ENCODE measurements at regions not wholly inside any gene's neighbourhood (a gene's known extent, or its start where the extent isn't known, plus 50 kb on each side); places are given as distances from the start of the nearest gene placed in this dataset.

DNA sequence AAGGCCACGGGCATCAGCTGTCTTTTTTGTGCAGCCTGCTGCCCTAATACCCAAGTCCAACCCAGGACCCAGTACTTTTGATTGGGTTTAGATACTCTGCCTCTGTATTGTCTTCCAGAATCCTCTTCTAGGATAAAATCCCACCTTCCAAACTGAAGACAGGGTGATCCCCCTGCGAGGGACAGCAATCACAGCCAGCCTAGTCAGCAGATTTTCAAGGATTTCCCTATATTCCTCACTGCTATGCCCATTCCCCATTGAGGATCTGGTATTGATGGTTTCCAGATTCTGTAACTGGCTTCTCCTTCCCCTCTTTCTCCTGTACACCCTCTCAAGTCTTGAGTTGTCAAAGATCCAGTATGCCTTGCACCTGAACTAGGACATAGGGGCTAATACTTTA is 389.4 kb downstream of the TRIM36 start:
- TF ChIP-seq EZH2 (IDR thresholded peaks at IDR 0.05; ENCODE audit: low read length): no peak
- TF ChIP-seq, protein P1, sequence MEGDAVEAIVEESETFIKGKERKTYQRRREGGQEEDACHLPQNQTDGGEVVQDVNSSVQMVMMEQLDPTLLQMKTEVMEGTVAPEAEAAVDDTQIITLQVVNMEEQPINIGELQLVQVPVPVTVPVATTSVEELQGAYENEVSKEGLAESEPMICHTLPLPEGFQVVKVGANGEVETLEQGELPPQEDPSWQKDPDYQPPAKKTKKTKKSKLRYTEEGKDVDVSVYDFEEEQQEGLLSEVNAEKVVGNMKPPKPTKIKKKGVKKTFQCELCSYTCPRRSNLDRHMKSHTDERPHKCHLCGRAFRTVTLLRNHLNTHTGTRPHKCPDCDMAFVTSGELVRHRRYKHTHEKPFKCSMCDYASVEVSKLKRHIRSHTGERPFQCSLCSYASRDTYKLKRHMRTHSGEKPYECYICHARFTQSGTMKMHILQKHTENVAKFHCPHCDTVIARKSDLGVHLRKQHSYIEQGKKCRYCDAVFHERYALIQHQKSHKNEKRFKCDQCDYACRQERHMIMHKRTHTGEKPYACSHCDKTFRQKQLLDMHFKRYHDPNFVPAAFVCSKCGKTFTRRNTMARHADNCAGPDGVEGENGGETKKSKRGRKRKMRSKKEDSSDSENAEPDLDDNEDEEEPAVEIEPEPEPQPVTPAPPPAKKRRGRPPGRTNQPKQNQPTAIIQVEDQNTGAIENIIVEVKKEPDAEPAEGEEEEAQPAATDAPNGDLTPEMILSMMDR (optimal IDR thresholded peaks at IDR 0.05 in 1 of 3, IDR thresholded peaks at IDR 0.05 in 1 of 3, conservative IDR thresholded peaks at IDR 0.05 in 1 of 3; ENCODE audit: extremely low read depth in 1 of 3, insufficient read depth in 2 of 3, low read length in 3 of 3): no peak
